ENCODE measurements at regions not wholly inside any gene's neighbourhood (a gene's known extent, or its start where the extent isn't known, plus 50 kb on each side); places are given as distances from the start of the nearest gene placed in this dataset.

- peaks cover 0 to 2% (median 0%) of the 10 kb centered on the region in 4 donors for H3K9me3 ChIP-seq (ENCODE audit: control insufficient read depth in 4 of 4, insufficient read depth in 3 of 4, low read length in 3 of 4)
- 93% methylated on average over 6 of the region's 6 CpGs for WGBS, 2 donors
These were observed 883.6 kb downstream of the TAF11L14 start for GRCh38 chr5:18517641-18518380.

DNA sequence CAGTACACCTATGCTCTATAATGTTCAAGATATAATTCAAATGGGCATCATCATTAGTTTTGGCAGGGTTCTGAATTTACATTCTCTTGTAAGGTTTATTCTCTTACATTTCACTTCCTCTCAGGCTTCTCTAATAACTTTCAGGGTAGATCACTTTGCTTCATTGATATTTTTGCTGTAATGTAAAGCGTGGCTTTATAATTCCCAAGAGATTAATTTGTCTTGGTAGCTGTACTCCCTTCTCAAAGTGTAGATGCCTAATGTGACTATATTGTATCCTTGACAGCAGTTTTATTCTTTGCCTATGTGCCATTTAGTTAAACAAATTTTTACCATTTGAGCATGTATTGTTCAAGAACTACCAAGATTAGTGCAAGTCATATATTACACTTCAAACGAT, 889.1 kb downstream of the TAF11L14 start:
- H3K27me3 ChIP-seq (ENCODE audit: control insufficient read depth in 3 of 3, insufficient read depth in 3 of 3, low read length in 2 of 3), result no peaks in the 10 kb centered on the region
- H3K36me3 ChIP-seq (ENCODE audit: control insufficient read depth in 4 of 4, insufficient read depth in 4 of 4, low read length in 4 of 4), result no peaks in the 10 kb centered on the region
- no peak for DNase-seq
- no peak overlapping the region for H3K4me3 ChIP-seq
- 82 to 92% methylated on average over 2 of the region's 2 CpGs for WGBS, 2 donors
- H3K9ac ChIP-seq (ENCODE audit: insufficient read depth in 1 of 2, low read length in 2 of 2), result no peak overlapping the region
- ATAC-seq (ENCODE audit: insufficient read depth, low FRiP score), result no peak
- TF ChIP-seq, protein P1, sequence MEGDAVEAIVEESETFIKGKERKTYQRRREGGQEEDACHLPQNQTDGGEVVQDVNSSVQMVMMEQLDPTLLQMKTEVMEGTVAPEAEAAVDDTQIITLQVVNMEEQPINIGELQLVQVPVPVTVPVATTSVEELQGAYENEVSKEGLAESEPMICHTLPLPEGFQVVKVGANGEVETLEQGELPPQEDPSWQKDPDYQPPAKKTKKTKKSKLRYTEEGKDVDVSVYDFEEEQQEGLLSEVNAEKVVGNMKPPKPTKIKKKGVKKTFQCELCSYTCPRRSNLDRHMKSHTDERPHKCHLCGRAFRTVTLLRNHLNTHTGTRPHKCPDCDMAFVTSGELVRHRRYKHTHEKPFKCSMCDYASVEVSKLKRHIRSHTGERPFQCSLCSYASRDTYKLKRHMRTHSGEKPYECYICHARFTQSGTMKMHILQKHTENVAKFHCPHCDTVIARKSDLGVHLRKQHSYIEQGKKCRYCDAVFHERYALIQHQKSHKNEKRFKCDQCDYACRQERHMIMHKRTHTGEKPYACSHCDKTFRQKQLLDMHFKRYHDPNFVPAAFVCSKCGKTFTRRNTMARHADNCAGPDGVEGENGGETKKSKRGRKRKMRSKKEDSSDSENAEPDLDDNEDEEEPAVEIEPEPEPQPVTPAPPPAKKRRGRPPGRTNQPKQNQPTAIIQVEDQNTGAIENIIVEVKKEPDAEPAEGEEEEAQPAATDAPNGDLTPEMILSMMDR (IDR thresholded peaks at IDR 0.05; ENCODE audit: control extremely low read depth, extremely low read depth), result no peak
- peaks cover 0 to 2% (median 0%) of the 10 kb centered on the region in 4 donors for H3K9me3 ChIP-seq (ENCODE audit: control insufficient read depth in 4 of 4, insufficient read depth in 3 of 4, low read length in 3 of 4)
- H3K4me1 ChIP-seq (ENCODE audit: control insufficient read depth in 5 of 5, insufficient read depth in 5 of 5, low read length in 5 of 5), result no peaks in the 10 kb centered on the region
- H3K27ac ChIP-seq (ENCODE audit: low read depth in 1 of 2, low read length in 1 of 2), result no peak overlapping the region

More at GRCh38 chr5:18517641-18518380, 883.6 kb downstream of the TAF11L14 start:
- Histone ChIP-seq H3K4me1 (ENCODE audit: control insufficient read depth in 5 of 5, insufficient read depth in 5 of 5, low read length in 5 of 5) (no peaks in the 10 kb centered on the region), H3K36me3 (ENCODE audit: control insufficient read depth in 4 of 4, insufficient read depth in 4 of 4, low read length in 4 of 4) (no peaks in the 10 kb centered on the region), H3K27me3 (ENCODE audit: control insufficient read depth in 3 of 3, insufficient read depth in 3 of 3, low read length in 2 of 3) (no peaks in the 10 kb centered on the region), H3K4me3 (no peak overlapping the region), H3K9ac (ENCODE audit: insufficient read depth in 1 of 2, low read length in 2 of 2) (no peak overlapping the region), H3K27ac (ENCODE audit: low read depth in 1 of 2, low read length in 1 of 2) (no peak overlapping the region)
- TF ChIP-seq, protein P1 (IDR thresholded peaks at IDR 0.05; ENCODE audit: control extremely low read depth, extremely low read depth), result no peak
- ATAC-seq (ENCODE audit: insufficient read depth, low FRiP score) (no peak), DNase-seq (no peak)

- TF ChIP-seq, protein P1 (IDR thresholded peaks at IDR 0.05; ENCODE audit: control extremely low read depth, extremely low read depth), result no peak
- ATAC-seq (ENCODE audit: insufficient read depth, low FRiP score), result no peak
- WGBS, 2 donors, result 76 to 83% methylated on average over 3 of the region's 3 CpGs
- Histone ChIP-seq H3K4me1 (ENCODE audit: control insufficient read depth in 5 of 5, insufficient read depth in 5 of 5, low read length in 5 of 5) (no peaks in the 10 kb centered on the region), H3K36me3 (ENCODE audit: control insufficient read depth in 4 of 4, insufficient read depth in 4 of 4, low read length in 4 of 4) (no peaks in the 10 kb centered on the region), H3K4me3 (no peak overlapping the region), H3K9me3 (ENCODE audit: control insufficient read depth in 4 of 4, insufficient read depth in 3 of 4, low read length in 3 of 4) (no peaks in the 10 kb centered on the region), H3K27me3 (ENCODE audit: control insufficient read depth in 3 of 3, insufficient read depth in 3 of 3, low read length in 2 of 3) (no peaks in the 10 kb centered on the region), H3K27ac (ENCODE audit: low read depth in 1 of 2, low read length in 1 of 2) (no peak overlapping the region), H3K9ac (ENCODE audit: insufficient read depth in 1 of 2, low read length in 2 of 2) (no peak overlapping the region)
- peak in 2 of 3 donors; percentile 1 to 10 for DNase-seq
These were observed 892.6 kb downstream of the TAF11L14 start for GRCh38 chr5:18526792-18527405.
